NCI-H1436 (cell line): ENCODE measurements at regions not wholly inside any gene's neighbourhood (a gene's known extent, or its start where the extent isn't known, plus 50 kb on each side); places are given as distances from the start of the nearest gene placed in this dataset.

Source experiments
- DNase-seq: peaks from one replicate; lab custom pipeline; 2025; lab: John Stamatoyannopoulos, UW

DNA sequence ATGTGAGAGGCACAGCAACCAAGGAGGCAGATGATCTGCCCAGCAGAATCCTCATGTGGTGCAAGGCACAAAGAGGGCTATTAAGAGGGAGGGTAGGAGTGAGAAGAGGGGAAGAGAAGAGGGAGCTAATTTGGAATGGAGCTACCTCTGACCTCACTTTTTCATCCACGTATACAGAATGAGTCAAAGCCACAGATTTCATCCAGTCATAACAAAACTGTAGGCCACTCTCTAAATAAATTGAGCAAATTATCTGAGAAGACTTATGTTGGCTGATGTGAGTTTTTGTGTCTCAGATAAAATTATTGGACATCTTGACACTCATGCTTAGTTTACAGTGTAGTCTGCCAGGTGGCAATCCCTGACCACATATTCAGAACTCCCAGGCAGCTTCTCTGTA lies 325.6 kb downstream of the TTLL7 start:
- no peak for DNase-seq

DNA sequence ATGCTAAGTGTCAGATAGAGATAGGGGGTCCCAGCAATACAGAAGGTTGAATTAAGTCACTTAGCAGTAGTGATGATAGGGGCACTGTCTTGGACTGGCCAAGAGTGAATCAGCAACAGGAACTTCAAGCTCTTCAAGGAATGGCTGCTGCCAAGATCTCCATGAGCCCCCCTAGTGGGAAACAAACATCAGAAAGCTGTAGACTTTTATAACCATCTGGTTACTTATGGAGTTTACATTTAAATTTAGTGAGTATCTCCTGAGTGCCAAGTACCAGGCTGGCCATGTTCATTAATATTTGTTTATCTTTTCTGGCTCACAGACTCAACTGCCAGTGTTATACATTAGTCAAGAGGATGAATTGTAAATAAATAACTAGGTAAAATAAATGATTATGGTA lies 327.3 kb downstream of the TTLL7 start:
- DNase-seq: no peak

DNA sequence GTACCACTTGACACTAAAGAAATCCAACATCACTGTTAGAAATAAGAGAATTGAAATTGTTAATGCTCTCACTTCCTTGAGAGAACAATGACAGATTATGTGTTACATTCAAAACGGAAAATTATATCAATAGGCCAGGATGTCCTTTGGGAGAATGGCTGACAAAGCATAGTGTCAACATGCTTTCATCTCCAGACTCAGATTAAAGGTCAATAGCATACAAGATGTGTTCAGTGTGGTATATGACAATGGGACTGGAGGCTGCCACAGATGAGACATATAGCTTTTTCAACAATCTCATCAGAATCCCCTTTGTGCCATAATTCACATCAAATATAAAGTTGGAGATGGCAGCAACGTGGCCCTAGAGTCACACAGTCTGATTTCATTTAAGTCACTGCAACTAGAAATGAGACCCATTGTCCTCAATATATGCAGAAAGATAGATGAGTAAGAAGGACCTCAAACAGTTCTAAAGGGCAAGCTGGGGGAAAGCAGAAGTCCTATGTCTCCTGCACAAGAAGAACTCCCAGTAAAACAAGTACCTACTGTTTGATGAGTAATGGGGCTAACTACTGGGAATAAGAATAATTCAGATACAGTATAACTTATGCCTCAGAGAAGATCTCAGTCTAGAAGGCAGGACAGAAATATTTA lies 327.9 kb downstream of the TTLL7 start:
- peak; percentile 2 for DNase-seq

- no peak for DNase-seq
These were observed 357.0 kb downstream of the TTLL7 start for GRCh38 chr1:83641796-83642443.

GRCh38 chr1:83641206-83641658 lies 357.7 kb downstream of the TTLL7 start:
- no peak for DNase-seq

DNA sequence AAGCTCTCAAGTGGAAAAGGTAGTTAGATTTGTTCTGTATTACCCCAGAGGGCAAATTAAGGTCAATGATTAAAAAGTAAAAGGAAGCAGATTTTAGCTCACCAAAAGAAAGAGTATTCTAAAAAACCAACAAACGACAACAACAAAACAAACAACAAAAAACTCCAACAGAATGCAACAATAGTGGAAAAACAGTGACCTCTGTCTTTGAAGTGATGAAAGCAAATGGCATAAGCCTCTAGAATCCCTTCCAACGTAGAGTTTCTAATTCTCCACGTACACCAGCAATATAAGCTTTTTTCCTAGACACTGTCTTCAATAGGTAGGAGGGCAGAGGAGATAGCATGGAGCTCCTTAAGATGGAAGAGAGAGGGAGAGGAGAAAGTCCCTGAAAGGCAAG lies 359.1 kb downstream of the TTLL7 start:
- no peak for DNase-seq

- no peak for DNase-seq
These were observed 361.3 kb downstream of the TTLL7 start for GRCh38 chr1:83637586-83637985.

DNA sequence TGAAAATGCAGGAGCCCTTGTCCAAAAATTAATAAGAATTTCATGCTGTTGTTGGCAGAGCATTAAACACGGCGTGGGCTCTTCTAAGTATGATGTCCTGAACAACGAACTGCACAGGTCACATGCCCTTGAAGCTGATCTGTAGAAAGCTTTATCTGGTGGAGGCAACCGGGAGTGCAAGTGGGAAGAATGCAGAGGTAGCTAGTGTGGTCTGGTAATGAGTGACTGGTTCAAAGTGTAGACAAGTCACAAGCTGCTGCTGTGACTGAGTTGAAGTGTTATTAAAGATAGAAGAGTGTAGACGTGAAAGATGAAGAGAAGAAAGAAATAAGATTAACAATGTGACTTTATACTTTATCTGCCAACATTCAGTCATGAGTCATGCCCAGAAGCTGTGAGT lies 361.9 kb downstream of the TTLL7 start:
- DNase-seq: no peak

DNA sequence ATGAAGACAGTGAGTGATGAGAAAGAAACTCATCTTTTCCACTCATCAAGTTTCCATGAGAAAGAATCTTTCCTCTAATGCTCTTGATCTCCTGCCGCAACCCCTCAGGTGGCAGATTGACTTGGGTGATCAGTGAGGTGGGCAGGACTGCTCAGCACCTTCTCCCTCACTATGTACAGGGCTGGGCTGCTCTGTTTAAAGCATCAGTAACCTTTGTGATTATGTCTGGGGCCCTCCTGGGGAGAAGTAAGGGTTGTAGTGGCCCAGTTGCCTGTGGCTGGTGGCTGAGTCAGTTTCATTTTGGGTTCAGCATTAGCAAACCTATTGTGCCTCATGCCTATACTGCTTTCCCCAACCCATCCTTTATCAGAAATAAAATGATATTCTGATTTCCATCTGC lies 366.0 kb downstream of the TTLL7 start:
- no peak for DNase-seq

GRCh38 chr1:83631851-83632250 lies 367.1 kb downstream of the TTLL7 start:
- no peak for DNase-seq

GRCh38 chr1:83627045-83627444 lies 371.9 kb downstream of the TTLL7 start:
- no peak for DNase-seq

DNA sequence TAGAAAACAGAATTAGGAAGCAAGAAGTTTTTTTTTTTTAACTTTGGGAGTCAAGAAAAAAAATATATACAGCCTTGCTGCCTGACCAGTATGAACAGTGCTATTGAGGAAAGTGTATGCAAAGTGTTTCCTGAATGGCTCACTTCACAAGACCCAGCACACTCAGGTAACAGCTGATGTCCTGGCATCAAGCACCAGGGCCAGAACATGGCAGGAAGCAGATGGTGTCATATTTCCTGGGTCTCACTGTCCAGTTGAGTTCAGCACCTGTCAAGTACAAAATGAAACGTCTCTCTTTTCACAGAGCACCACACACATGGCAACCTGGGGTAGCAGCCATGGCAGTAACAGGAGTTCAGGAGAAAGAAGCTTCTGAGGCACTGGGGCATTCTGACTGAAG lies 372.3 kb downstream of the TTLL7 start:
- no peak for DNase-seq

DNA sequence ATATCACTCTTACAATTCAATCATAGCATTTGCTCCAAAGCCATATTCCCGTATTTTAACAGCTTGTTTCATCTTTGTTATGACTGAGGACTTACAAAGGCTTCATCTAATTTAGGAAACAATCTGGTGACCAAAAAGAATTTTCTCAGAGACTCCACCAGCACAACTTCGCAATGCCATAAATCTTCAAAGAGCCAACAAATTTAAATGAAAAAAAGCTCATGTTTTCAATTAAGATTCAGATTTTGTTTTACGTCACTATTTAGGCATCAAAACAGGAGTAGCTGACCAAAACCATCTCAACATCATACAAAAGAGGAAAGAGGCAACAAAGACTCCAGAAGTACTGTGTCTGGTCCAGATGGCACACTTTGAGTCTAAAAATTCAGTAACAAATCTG lies 373.3 kb downstream of the TTLL7 start:
- DNase-seq: no peak

GRCh38 chr1:83620016-83620415 lies 378.9 kb downstream of the TTLL7 start:
- no peak for DNase-seq

GRCh38 chr1:83619170-83619896 lies 379.6 kb downstream of the TTLL7 start:
- no peak for DNase-seq

DNA sequence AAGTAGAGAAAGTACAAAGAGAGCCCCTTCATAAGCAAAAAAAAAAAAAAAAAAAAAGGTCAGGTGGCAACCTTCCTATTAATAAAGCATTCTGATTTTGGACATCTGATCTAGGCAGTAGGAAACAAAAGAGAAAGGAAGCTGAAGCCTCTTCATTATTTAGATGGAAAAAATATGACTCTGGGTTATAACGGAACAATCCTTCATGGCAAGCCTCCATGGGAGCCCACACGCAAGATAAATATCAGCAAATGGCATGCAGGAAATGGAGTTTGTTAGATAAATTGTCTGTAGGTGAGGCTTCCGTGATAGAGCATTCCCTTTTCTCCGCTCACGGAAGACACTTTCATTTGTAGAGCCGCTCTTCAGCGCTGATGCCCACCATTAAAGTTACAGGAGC lies 381.0 kb downstream of the TTLL7 start:
- no peak for DNase-seq

DNA sequence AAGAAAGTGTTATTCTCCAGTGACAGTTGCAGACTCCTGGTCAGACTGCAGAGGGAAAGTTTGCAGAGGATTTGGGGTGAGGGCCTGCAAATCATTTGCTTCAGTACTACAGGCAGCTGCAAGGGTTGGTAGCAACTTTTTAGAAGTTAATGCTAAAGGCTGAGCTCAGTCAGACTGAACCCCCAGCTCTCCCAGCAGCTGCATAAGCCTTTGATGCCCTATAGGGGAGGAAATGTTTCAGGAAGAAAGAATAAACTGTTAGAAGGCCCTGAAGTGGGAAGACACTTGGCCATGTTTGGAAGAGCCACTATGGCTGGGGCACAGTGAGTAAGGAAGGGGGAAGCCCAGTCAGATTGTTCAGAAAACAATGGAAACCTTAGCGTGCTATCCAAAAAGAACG lies 383.6 kb downstream of the TTLL7 start:
- DNase-seq: no peak

DNA sequence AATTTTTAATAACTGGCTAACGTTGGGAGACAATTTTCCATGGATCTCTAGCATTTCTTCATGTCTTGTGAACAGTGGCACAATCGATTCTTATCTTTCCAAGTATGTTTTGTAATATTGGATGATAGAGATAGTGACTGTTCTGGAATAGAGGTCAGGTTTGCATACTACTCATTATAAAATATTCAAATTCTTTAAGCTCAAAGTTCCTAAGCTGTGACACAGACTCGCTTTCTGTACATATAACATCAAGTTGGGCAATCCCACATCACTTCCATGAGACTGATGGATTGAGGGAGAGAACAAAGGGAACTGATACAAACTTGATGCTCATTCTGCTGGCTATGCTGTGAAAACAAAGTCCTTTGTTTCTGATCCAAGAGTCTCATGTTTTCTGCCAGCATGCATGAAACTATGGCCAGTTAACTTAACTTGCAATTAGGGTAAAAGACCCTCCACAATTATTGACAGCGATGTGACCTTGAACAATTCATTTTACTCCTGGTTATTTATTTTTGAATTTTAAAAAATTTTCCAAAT lies 392.4 kb downstream of the TTLL7 start:
- no peak for DNase-seq

DNA sequence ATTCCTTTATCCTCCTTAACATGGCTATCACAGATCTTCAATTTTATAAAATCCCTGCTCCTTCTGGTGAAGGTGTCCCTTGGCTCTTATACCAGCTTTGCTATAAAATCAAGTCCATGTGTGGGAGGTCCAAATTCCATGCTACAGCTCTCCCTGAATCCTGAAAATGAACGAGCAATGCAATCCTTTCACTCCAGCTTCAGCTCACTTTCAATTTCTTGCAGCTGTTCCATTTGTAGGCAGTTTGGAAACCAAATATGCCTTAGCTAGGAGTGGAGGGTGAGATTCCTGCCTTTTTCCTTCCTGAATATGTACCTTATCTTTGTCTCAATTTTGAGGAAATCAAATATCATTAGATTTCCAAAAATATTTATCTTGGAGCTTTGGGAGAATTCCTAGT lies 402.6 kb downstream of the TTLL7 start:
- no peak for DNase-seq

- no peak for DNase-seq
These were observed 405.9 kb downstream of the TTLL7 start for GRCh38 chr1:83593073-83593472.

DNA sequence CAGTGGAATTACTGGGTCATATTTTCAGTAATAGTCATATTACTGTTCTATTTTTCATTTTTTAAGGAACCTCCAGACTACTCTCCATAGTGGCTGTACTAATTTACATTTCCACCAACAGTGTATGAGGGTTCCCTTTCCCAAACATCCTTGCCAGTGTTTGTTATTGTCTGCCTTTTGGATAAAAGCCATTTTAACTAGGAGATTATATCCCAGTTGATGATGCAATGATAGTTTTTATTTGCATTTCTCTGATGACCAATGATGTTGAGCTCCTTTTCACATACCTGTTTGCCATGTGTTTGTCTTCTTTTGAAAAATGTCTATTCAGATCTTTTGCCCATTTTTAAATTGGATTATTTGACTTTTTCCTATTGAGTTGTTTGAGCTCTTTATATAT lies 410.8 kb downstream of the TTLL7 start:
- DNase-seq: no peak

- no peak for DNase-seq
These were observed 415.4 kb downstream of the TTLL7 start for GRCh38 chr1:83583351-83584014.

GRCh38 chr1:83581747-83582146 lies 417.2 kb downstream of the TTLL7 start:
- no peak for DNase-seq
